ENCODE measurements at regions not wholly inside any gene's neighbourhood (a gene's known extent, or its start where the extent isn't known, plus 50 kb on each side); places are given as distances from the start of the nearest gene placed in this dataset.

DNA sequence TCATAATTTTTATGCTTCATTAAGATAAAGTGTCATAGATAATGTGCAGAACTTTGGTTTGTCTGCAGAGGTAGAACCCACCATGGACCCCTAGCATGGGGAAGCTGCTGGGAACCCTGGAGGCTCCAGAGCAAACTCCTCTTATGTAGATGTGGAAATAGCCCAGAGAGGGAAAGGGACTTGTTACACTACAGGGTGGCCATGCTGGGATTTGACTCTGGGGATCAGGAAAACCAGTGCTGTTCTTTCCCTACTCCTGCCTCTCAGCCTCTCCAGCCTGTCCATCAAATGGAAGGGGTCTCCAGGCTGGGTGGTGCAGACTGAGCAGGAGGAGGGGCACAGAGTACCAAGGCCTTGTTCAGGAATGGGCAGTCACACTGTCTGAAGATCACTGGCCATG lies 54.2 kb downstream of the MSX1 start:
- Mint-ChIP-seq H3K4me1 (no peaks in the 10 kb centered on the region), H3K27ac (no peak overlapping the region), H3K36me3 (no peaks in the 10 kb centered on the region), H3K9me3 (peaks cover 6% of the 10 kb centered on the region), H3K4me3 (no peak overlapping the region), H3K27me3 (ENCODE audit: insufficient read depth, low read depth) (peaks cover 9% of the 10 kb centered on the region)
- peaks cover 19% of the 10 kb centered on the region for H3K27me3 ChIP-seq
- no peak overlapping the region for H3K9ac ChIP-seq
- H4K20me1 ChIP-seq (ENCODE audit: low read depth), result no peaks in the 10 kb centered on the region
- no peaks in the 10 kb centered on the region for H3K4me1 ChIP-seq
- no peak overlapping the region for H2AFZ ChIP-seq (replicated peaks)
- H3K27ac ChIP-seq, result no peak overlapping the region
- H3K9me3 ChIP-seq (ENCODE audit: low read depth), result no peaks in the 10 kb centered on the region
- TF ChIP-seq, protein P1, sequence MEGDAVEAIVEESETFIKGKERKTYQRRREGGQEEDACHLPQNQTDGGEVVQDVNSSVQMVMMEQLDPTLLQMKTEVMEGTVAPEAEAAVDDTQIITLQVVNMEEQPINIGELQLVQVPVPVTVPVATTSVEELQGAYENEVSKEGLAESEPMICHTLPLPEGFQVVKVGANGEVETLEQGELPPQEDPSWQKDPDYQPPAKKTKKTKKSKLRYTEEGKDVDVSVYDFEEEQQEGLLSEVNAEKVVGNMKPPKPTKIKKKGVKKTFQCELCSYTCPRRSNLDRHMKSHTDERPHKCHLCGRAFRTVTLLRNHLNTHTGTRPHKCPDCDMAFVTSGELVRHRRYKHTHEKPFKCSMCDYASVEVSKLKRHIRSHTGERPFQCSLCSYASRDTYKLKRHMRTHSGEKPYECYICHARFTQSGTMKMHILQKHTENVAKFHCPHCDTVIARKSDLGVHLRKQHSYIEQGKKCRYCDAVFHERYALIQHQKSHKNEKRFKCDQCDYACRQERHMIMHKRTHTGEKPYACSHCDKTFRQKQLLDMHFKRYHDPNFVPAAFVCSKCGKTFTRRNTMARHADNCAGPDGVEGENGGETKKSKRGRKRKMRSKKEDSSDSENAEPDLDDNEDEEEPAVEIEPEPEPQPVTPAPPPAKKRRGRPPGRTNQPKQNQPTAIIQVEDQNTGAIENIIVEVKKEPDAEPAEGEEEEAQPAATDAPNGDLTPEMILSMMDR (IDR thresholded peaks at IDR 0.05), result no peak
- TF ChIP-seq EZH2phosphoT487 (IDR thresholded peaks at IDR 0.05), result no peak
- TF ChIP-seq EZH2 (IDR thresholded peaks at IDR 0.05), result no peak
- H3K79me2 ChIP-seq (ENCODE audit: low read depth), result no peaks in the 10 kb centered on the region
- no peaks in the 10 kb centered on the region for H3F3A ChIP-seq (ENCODE audit: low read depth)
- no peak overlapping the region for H3K4me3 ChIP-seq
- H3K36me3 ChIP-seq, result no peaks in the 10 kb centered on the region
- H3K4me2 ChIP-seq, result no peak overlapping the region
- no peak for DNase-seq (ENCODE audit: low spot score)

DNA sequence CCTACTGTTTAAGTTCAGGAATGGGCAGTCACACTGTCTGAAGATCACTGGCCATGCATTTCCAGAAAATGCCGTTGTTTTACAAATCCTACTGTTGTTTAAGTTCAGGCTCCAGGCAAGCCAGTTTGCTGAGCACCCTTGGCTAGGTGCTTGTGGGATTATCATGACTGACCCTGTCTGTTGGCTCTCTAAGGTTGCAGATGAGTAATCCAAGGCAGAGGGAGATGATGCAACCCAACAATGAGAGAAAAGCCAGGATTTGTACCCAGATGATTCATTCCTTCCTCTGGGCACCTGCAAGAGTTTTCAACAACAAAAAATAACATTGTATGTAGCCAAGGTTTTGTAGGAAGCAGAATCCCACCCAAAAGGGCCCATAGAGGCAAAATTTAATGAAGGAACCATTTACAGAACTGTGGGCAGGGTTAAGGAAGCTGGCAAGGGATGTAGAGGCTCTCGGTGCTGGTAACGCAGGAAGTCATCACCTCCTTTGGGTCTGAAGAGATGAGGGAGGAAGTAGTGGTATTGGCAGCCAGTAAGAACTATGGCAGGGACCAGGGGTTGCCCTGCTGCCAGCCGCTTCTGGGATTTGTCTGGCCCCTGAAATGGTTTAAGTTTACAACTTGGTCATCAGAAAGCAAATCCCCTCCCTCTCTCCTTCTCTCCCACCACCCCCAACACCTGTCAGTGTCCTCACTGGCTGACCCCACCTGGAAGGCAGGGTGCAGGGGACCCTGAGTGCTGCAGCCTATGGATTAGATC lies 54.8 kb downstream of the MSX1 start:
- Mint-ChIP-seq H3K4me1 (no peaks in the 10 kb centered on the region), H3K27me3 (ENCODE audit: insufficient read depth, low read depth) (peaks cover 9% of the 10 kb centered on the region), H3K4me3 (no peak overlapping the region), H3K27ac (no peak overlapping the region), H3K36me3 (no peaks in the 10 kb centered on the region), H3K9me3 (peaks cover 6% of the 10 kb centered on the region)
- no peak overlapping the region for H3K4me3 ChIP-seq
- no peaks in the 10 kb centered on the region for H3K36me3 ChIP-seq
- no peaks in the 10 kb centered on the region for H3K79me2 ChIP-seq (ENCODE audit: low read depth)
- no peaks in the 10 kb centered on the region for H3K4me1 ChIP-seq
- H3K27ac ChIP-seq, result no peak overlapping the region
- H3K9me3 ChIP-seq (ENCODE audit: low read depth), result no peaks in the 10 kb centered on the region
- H4K20me1 ChIP-seq (ENCODE audit: low read depth), result no peaks in the 10 kb centered on the region
- peaks cover 13% of the 10 kb centered on the region for H3K27me3 ChIP-seq
- DNase-seq (ENCODE audit: low spot score), result no peak
- no peak overlapping the region for H3K4me2 ChIP-seq
- TF ChIP-seq, protein P1 (IDR thresholded peaks at IDR 0.05), result no peak
- no peak for TF ChIP-seq EZH2phosphoT487 (IDR thresholded peaks at IDR 0.05)
- no peak for TF ChIP-seq EZH2 (IDR thresholded peaks at IDR 0.05)
- H3K9ac ChIP-seq, result no peak overlapping the region
- H3F3A ChIP-seq (ENCODE audit: low read depth), result no peaks in the 10 kb centered on the region
- no peak overlapping the region for H2AFZ ChIP-seq (replicated peaks)

DNA sequence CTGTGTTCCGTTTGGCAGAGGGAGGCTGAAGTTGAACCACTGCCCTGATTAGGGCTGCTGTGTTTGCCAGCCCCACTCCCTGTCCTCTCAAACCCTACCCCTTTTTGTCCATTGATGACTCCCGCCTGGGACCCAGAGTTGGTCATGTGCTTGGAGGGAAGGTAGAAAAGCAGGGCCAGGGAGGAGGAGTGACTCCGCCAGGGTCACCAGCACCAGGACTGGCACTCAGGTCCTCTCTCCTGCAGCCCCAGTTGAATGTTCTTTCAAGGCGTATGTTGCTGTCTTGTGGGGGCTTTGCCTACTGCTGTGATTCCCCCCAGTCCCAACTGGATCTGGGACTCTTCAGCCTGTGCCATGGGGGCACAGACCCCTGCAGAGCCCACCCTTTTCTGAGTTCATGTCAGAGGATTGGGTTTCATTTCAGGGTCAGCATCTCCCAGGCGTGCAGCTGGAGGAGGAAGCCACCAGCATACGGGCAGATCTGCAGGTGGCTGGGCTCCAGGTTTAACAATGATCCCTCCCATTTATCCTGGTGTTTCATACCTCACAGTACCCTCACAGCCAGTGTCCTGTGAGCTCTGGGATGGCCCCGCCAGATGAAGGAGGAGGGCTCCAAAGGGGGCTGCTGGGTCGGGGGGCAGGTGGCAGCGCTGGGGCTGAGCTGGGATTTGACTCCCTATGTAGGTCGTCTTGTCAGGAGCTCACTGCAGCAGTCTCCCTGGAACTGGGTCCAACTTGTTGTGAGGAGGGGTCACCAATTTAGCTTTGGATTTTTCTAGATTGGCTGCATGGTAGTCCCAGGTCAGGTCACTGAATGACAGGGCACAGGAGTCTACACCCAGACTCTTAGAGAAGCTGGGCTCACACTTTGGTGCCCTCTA lies 55.7 kb downstream of the MSX1 start:
- Histone ChIP-seq H3K27me3 (peaks cover 3% of the 10 kb centered on the region), H3K4me1 (no peaks in the 10 kb centered on the region), H3K9ac (no peak overlapping the region), H3K36me3 (no peaks in the 10 kb centered on the region), H3K27ac (no peak overlapping the region), H3K4me3 (no peak overlapping the region), H3K4me2 (no peak overlapping the region), H2AFZ (replicated peaks) (no peak overlapping the region), H3K9me3 (ENCODE audit: low read depth) (no peaks in the 10 kb centered on the region), H4K20me1 (ENCODE audit: low read depth) (no peaks in the 10 kb centered on the region), H3F3A (ENCODE audit: low read depth) (no peaks in the 10 kb centered on the region), H3K79me2 (ENCODE audit: low read depth) (no peaks in the 10 kb centered on the region)
- no peak for DNase-seq (ENCODE audit: low spot score)
- no peak overlapping the region for H3K4me3 Mint-ChIP-seq
- H3K27ac Mint-ChIP-seq, result no peak overlapping the region
- peaks cover 6% of the 10 kb centered on the region for H3K27me3 Mint-ChIP-seq (ENCODE audit: insufficient read depth, low read depth)
- TF ChIP-seq EZH2 (IDR thresholded peaks at IDR 0.05) (no peak), EZH2phosphoT487 (IDR thresholded peaks at IDR 0.05) (no peak)
- TF ChIP-seq, protein P1 (IDR thresholded peaks at IDR 0.05), result no peak
- peaks cover 6% of the 10 kb centered on the region for H3K9me3 Mint-ChIP-seq
- H3K4me1 Mint-ChIP-seq, result no peaks in the 10 kb centered on the region
- H3K36me3 Mint-ChIP-seq, result no peaks in the 10 kb centered on the region

Data from neural progenitor cell (in vitro differentiated cells).